NB4 (cell line): ENCODE measurements at regions not wholly inside any gene's neighbourhood (a gene's known extent, or its start where the extent isn't known, plus 50 kb on each side); places are given as distances from the start of the nearest gene placed in this dataset.

Experiments used
- DNase-seq: peaks from one replicate; pipeline ENCODE4 v3.0.0; 2010; ENCODE audit warnings: low read depth
- H3K4me3 ChIP-seq: one replicate; pipeline ENCODE4 v1.5.1; 2011; ENCODE audit warnings: mild to moderate bottlenecking, low read depth, low read length, moderate library complexity
- MYC ChIP-seq: IDR thresholded peaks from 2 replicates; pipeline ENCODE4 v1.6.1; 2011; ENCODE audit warnings: low read depth, low read length
- POLR2A ChIP-seq: IDR thresholded peaks from 2 replicates; pipeline ENCODE4 v1.6.1; 2011; ENCODE audit warnings: mild to moderate bottlenecking; ENCODE audit not compliant: insufficient read length; ENCODE audit errors: extremely low read depth
- TF ChIP-seq, protein P1 (sequence below): IDR thresholded peaks from one replicate; pipeline ENCODE4 v1.5.1; 2012; ENCODE audit warnings: low read depth, low read length
- TF ChIP-seq, protein P2 (sequence below): IDR thresholded peaks from 2 replicates; pipeline ENCODE4 v1.6.1; 2011; ENCODE audit warnings: low read depth, low read length

DNA sequence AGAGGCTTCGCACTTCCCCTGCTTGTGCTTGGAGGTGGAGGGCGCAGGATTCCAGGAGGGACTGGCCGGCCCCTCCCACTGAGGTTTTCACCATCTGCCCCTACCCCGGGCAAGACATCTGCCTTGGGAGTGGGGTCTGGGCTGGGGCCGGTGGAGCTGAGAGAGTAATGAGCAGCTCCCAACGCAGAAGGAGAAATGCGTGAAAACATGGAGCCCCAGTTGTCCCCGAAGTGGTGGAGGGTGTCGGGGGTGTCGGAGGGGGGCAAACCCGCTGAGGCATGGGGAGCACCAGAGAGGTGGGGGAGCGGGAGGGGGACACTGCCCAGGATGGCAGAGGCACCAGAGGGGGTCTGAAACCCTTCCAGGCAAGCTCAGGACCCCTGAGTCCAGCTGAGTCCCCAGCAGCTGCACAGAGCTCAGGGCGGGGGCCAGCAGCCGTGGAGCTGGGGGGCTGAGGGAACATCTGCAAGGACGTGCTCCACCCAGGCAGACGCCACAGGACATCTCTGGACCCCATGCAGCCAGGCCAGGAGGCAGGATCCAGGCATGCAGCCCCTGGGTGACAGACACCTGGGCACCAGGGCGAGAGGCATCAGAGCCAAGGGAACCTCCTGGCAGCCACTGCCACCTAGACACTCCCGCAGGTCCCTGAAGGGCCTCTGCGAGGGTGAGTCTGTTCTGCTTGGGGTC, 110.6 kb downstream of the SIK1 start:
- no peak overlapping the region for H3K4me3 ChIP-seq
- TF ChIP-seq MYC (no peak), POLR2A (no peak)
- TF ChIP-seq, protein P1, sequence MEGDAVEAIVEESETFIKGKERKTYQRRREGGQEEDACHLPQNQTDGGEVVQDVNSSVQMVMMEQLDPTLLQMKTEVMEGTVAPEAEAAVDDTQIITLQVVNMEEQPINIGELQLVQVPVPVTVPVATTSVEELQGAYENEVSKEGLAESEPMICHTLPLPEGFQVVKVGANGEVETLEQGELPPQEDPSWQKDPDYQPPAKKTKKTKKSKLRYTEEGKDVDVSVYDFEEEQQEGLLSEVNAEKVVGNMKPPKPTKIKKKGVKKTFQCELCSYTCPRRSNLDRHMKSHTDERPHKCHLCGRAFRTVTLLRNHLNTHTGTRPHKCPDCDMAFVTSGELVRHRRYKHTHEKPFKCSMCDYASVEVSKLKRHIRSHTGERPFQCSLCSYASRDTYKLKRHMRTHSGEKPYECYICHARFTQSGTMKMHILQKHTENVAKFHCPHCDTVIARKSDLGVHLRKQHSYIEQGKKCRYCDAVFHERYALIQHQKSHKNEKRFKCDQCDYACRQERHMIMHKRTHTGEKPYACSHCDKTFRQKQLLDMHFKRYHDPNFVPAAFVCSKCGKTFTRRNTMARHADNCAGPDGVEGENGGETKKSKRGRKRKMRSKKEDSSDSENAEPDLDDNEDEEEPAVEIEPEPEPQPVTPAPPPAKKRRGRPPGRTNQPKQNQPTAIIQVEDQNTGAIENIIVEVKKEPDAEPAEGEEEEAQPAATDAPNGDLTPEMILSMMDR = no peak
- TF ChIP-seq, protein P2, sequence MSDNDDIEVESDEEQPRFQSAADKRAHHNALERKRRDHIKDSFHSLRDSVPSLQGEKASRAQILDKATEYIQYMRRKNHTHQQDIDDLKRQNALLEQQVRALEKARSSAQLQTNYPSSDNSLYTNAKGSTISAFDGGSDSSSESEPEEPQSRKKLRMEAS = no peak
- no peak for DNase-seq

DNA sequence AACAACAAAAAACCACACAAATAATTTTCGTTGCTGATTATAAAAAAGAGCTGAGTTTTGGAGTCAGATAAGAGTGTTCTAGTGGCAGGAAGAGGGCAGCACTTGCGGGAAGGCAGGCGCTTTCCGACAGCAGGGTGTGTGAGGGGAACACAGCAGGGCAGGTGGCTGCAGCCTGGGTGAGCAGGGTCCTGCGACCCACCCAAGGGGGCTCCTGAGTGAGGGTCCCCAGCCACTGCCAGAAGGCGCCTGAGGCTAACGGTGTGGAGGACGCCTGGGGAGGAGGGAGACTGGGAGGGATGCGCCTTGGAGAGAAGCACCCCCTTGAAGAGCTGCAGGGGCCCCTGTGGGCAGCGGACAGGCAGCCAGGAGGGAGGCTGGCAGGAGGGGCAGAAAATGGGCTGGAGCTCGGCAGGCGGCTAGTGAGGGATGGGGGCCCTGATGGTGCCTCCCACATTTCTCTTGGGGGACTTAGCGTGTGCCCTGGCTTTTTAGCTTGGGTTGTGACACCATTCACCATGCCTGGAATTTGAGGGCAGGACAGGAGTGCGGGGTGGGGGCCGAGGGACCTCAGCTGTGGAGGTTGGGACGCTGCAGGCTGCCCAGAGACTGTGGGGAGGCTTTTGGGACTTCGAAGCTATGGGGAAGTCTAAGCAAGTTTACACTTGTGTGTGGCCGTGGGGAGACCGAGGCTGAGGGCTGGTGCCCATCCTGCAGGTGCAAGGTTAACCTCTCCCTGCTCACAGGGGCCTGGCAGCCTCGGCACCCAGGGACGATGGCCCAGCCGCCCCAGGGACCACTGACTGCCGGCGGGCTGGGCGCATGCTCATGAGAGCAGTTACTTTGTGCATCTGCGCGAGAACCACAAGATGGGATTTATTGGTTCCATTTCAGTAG, 111.4 kb downstream of the SIK1 start:
- no peak for DNase-seq

DNA sequence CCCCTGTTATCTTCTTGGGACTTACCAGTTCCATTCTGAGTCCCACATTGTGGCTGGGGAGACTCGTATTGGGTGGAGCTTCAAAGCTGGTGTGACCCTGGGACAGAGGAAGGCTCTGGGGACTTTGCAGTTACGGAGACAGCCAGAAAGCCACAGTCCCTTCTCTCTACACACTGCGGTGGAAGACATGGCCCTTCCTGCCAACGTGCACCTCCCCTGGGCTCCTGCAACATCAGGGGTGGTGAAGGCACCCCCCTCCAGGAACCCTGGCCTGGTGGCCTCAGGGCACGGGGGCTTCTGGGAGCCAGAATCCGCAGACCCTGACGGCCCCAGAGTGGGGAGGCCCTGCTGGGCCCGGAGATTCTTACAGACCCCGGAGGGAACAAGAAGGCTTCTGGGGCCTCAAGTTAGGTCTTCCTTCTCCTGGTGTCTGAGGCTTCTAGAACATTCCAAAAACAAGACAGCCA, 113.0 kb downstream of the SIK1 start:
- DNase-seq = no peak
- TF ChIP-seq, protein P1 = no peak
- TF ChIP-seq, protein P2 = no peak
- TF ChIP-seq MYC (no peak), POLR2A (no peak)
- no peak overlapping the region for H3K4me3 ChIP-seq

More for the DNA sequence above, 111.4 kb downstream of the SIK1 start:
- H3K4me3 ChIP-seq = no peak overlapping the region
- TF ChIP-seq, protein P2 = no peak
- TF ChIP-seq MYC = no peak
- TF ChIP-seq, protein P1 = no peak
- TF ChIP-seq POLR2A = no peak

DNA sequence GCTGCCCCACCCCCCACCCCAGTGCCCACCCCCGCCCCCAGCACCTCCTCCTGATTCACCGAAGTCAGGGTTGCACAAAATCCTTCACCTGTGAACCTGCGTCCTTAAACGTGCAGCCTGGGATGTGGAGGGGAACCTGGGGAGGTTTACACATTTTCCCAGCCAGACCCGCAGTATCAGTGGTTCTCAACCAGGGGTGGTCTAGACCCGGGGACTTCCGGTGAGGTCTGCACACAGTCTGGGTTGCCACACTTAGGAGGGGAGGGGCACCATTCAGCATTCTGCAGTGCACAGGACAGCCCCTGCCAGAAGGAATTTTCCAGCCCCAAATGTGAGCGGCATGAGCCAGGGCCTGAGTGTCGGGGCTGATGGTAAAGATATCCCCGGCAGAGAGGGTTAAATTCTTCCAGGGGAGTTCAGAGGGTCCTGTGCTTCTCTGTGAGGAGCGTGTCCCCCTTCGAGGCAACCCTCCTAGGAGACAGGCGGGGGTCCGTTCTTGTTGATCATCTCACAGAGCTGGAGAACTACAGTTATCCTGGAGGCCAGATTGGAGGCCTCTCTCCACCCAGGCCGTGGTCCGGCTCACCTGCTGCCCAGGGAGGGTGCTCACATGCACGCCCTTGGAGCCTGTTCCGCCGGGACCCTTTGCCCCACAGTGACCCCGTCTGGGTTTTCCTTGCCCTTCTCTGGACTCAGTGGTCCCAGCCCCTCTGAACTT, 113.6 kb downstream of the SIK1 start:
- no peak for DNase-seq
- TF ChIP-seq, protein P2 = no peak
- TF ChIP-seq POLR2A = no peak
- TF ChIP-seq, protein P1 = no peak

DNA sequence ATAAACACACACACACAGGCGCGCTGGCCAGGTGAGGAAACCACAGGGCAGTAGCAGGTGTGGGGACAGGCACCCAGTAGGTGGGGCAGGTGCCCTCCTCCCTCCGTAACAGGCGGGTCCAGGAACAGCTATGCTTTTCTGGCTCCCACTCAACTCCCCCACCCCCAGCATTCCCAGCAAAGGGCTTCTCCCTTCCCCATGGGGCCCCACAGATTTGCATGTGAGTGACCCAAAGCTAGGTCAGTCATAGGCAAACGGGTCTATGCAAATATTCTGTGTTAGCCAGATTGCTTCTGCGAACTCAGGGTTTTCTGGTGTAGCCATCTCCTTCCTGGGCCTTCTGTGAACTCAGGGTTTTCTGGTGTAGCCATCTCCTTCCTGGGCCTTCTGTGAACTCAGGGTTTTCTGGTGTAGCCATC, 114.2 kb downstream of the SIK1 start:
- no peak for DNase-seq
- no peak for TF ChIP-seq POLR2A
- TF ChIP-seq, protein P2 = no peak
- TF ChIP-seq, protein P1 = no peak
- no peak for TF ChIP-seq MYC
- no peak overlapping the region for H3K4me3 ChIP-seq

More for the DNA sequence above, 113.6 kb downstream of the SIK1 start:
- no peak overlapping the region for H3K4me3 ChIP-seq
